Brain pericyte (primary cell): ENCODE measurements at regions not wholly inside any gene's neighbourhood (a gene's known extent, or its start where the extent isn't known, plus 50 kb on each side); places are given as distances from the start of the nearest gene placed in this dataset.
"Not testable (repeated sequence)": the region's sequence is repeated elsewhere in the genome, so short reads cannot be mapped to it uniquely, and the experiment has no call there.

Experiments used
- DNase-seq: peaks from one replicate; pipeline ENCODE4 v3.0.0-alpha.2; 2012; ENCODE audit warnings: low read depth, low spot score

GRCh38 chr2:63739180-63739579 is 102.5 kb upstream of the UGP2 start:
- DNase-seq, result not testable (repeated sequence)

GRCh38 chr2:63740020-63740419 is 101.7 kb upstream of the UGP2 start:
- DNase-seq, result no peak

- DNase-seq, result no peak
Measured at GRCh38 chr2:63740943-63741342, 100.8 kb upstream of the UGP2 start.

- DNase-seq, result no peak
Measured at GRCh38 chr2:63741884-63742579, 99.7 kb upstream of the UGP2 start.

GRCh38 chr2:63742580-63742976 is 99.1 kb upstream of the UGP2 start:
- no peak for DNase-seq

- no peak for DNase-seq
Measured at GRCh38 chr2:63743170-63743981, 98.3 kb upstream of the UGP2 start.

- no peak for DNase-seq
Measured at GRCh38 chr2:63743982-63744966, 97.4 kb upstream of the UGP2 start.

- not testable (repeated sequence) for DNase-seq
Measured at GRCh38 chr2:63746548-63746947, 95.1 kb upstream of the UGP2 start.

- no peak for DNase-seq
Measured at GRCh38 chr2:63751901-63752300, 89.8 kb upstream of the UGP2 start.

GRCh38 chr2:63755216-63755615 is 86.5 kb upstream of the UGP2 start:
- no peak for DNase-seq

GRCh38 chr2:63755965-63756364 is 85.7 kb upstream of the UGP2 start:
- no peak for DNase-seq

- no peak for DNase-seq
Measured at GRCh38 chr2:63763391-63763941, 78.2 kb upstream of the UGP2 start.

- no peak for DNase-seq
Measured at GRCh38 chr2:63764630-63765029, 77.1 kb upstream of the UGP2 start.

- DNase-seq, result no peak
Measured at GRCh38 chr2:63765117-63765516, 76.6 kb upstream of the UGP2 start.

- DNase-seq, result no peak
Measured at GRCh38 chr2:63767307-63767706, 74.4 kb upstream of the UGP2 start.

- DNase-seq, result no peak
Measured at GRCh38 chr2:63768051-63768450, 73.6 kb upstream of the UGP2 start.

- no peak for DNase-seq
Measured at GRCh38 chr2:63769915-63770314, 71.8 kb upstream of the UGP2 start.

GRCh38 chr2:63772061-63772460 is 69.6 kb upstream of the UGP2 start:
- no peak for DNase-seq

- no peak for DNase-seq
Measured at GRCh38 chr2:63775191-63775590, 66.5 kb upstream of the UGP2 start.

- no peak for DNase-seq
Measured at GRCh38 chr2:63776382-63776781, 65.3 kb upstream of the UGP2 start.

- DNase-seq, result no peak
Measured at GRCh38 chr2:63777816-63778215, 63.9 kb upstream of the UGP2 start.

GRCh38 chr2:63778391-63778790 is 63.3 kb upstream of the UGP2 start:
- no peak for DNase-seq
